NCI-H510A treated with DMSO at 0.1 percent for 48 hours (cell line): ENCODE measurements at regions not wholly inside any gene's neighbourhood (a gene's known extent, or its start where the extent isn't known, plus 50 kb on each side); places are given as distances from the start of the nearest gene placed in this dataset.

ENCODE experiments used
- DNase-seq: peaks from one replicate; lab custom pipeline; 2025; lab: John Stamatoyannopoulos, UW

DNA sequence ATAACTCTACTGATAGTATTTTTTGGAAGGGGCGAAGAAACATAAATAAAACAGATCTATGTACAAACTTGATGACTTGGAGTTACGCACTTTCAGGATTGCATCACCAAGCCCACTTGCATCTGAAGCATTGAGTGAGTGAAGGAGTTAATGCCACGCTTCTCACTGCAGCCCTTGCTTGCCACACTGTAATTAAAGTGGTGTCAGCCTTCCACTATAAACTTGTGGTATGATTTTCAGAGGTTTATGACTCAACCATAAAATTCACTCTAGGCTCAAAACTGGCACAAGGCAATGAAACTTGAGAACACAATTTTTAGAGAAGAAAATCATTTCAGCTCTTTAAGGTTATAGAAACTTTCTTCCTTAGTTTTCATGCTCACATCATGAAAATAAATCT is 93.9 kb upstream of the PRMT6 start:
- no peak for DNase-seq

DNA sequence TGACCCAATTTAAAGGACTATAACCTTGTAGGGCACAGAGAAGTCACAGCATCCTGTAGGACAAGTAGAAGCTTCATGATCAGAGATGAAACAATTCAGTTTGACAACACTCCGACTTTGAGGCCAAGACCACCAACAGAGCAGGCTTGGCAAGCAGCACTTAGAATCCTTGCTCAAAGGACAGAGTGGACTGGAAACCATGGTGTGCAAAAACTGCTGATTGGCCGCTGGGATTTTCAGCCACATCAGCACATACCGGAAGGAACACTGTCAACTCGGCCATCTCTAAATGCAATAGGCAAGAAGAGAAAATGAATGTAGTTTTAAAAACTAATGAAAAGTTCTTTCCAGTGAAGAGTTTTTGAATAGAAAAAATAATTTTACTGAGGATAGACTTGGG is 92.0 kb upstream of the PRMT6 start:
- no peak for DNase-seq

DNA sequence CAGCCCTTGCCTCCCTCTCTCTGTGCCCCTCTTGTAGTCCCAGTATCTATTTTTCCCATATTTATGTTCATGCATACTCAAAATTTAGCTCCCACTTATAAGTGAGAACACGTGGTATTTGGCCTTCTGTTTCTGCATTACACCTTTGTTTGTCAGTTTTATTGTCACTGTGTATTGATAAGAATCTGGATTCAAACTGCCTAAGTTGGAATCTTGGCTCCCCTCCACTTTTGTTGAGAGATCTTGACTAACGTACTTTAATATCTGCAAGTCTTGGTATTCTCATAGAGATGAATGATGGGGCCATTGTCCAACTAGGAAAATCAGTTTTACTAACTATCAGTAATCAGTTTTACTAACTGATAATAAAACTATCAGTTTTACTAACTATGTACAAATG is 87.8 kb upstream of the PRMT6 start:
- no peak for DNase-seq

DNA sequence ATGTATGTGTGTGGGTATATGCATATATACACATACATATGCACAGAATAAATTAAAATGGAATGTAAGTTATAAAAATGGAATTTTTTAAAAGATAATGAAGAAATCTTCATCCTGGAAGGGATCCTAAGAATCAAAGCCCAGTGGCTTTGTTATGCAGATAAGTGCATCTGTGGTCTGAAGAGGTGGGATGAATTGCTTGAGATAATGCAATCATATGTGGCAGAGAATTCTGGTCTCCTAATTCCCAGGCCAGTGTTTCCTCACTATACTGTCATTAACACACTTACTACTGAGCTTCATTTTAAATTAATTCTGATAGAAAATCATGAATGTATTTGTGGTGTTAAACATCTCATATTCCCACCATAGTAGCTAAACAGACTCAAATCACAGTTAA is 86.7 kb upstream of the PRMT6 start:
- DNase-seq = no peak

DNA sequence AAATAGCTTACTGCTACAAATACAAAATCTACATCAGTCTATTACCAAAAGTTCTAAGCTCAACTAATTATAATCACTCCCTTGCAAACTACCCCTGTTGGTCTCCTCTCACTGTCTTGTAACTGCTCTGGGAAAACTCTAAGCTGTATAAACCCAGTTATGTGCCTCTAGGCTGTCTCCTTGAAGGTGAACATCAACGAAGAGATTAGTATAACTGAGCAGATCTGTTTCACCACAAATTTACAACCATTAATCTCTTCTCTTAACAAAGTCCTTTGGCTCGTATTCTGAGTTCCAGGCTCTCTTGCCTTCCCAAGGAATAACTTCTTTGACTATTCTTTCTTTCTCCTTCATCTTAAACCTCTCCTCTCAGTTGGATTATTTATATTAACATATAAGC is 84.4 kb upstream of the PRMT6 start:
- DNase-seq = no peak

DNA sequence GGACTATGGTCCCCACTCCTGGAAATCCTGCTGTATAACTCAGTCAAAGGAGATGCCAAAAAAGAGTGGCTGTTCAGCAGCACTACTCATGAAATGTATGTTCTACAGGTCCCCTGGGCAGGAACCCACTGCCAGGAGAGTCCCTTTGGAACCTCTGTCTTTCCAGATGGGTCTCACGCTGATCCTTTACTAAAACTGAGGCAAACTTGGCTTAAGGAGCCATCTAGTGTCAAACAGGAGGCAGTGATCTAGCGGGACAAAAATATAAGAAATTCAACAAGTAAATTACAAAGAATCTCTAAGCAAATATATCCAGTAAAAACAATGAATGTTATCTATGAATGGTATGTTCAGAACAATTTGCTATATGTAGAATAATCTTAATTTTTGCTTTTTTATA is 80.5 kb upstream of the PRMT6 start:
- DNase-seq = no peak

DNA sequence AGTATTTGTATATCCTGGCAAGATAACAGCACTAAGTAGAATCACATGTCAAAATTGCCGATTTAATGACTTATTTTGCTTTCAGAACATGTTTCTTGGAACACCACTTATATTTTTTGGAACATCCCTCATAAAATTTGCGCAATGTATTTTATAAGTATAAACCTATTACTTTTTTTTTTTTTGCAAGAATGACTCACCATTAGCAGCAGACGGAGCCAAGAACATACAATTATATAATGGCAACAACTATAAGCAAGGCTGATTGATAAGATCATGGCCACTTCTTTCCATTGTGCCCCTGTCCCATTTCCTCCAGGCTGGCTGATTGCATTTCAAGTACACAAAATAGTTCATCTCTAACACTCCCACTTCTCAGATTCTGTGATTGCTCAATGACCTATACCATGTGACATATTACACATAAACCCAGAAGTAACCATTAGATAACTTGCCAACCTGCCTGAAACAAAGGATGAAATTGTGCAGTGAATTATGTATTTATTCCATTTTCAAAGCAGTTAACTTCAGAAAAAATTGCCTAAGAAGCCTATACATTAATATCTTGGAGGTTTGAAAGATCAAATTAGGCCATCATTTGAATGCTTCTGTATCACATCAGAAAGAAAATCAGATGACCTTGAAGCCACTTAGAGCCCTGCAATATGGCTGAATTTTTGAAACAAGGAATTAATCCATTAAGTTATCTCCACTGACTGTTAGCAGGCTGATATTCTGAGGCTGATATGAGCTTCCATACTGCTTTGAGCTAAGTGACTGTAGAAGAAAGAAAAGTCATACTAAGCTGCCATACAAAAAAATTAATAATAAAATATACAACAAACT is 77.8 kb upstream of the PRMT6 start:
- no peak for DNase-seq

DNA sequence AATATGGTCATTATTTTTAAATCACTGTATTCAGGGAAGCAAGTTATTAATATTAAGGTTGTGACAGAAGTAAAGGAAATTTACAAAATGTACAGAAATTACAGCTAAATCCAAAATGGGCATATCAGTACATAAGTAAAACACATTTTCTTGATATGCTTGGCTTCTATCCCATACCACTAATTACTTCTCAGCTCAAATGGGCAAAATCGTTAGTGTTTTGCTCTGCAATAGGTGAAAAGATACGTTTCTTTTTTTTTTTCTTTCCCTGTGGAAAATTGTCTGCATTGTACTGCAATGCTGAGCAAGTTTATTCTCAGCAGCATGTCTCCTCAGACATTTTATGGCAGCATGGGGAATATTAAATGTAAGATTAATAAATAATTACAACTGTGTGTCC is 77.1 kb upstream of the PRMT6 start:
- DNase-seq = no peak

DNA sequence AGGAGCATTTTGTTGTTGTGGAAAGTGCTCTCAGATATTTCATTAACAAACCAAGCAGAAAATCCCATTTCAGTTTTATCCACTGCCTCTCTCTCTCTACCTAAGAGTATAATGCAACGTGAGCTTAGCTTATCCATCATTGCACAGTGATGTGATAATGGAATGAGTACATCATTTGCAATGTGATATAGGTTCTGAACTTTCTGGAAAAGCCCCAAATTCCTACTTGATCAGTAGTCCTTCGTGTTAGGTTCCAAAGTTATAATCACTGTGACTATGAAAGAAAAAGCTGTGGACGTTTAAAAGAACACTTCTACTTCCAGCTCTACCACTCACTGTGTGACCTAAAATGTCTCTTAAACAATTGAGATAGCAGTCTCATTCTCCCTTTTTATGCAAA is 76.4 kb upstream of the PRMT6 start:
- no peak for DNase-seq

DNA sequence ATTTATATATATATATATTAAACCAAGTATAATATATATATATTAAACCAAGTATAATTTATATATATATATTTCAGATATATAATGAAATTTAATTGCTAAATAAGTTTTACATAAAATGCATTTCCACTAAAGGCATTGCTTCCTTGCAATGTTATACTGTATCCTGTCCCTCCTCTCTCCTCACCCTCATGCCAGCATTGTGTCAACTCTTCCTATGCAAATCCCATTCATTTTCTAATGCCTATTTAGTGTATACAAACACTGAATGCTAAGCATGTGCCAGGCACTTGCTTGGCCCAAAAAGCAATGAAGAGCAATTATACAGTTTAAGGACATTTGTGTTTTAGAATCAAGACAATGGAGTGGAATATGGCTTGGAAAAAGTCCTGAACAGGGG is 71.7 kb upstream of the PRMT6 start:
- DNase-seq = no peak

DNA sequence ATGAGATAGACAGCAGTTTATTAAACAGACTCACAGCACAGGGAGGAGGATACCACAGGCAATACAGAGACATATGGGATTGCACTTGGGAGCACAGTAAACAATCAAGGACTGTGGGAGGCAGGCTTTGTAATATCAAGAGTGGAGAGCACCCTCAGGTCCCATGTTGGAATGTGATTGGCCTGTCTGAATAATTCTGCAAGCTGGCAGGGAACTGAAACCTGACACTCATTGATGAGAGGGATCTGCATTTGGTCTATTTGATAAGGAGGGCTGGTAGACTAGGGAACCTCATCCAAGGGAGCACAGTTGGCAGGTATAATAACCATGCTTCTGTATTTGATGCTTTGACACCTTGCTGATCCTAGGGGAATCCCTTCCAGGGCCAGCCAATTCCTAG is 69.9 kb upstream of the PRMT6 start:
- DNase-seq = peak; percentile 74

DNA sequence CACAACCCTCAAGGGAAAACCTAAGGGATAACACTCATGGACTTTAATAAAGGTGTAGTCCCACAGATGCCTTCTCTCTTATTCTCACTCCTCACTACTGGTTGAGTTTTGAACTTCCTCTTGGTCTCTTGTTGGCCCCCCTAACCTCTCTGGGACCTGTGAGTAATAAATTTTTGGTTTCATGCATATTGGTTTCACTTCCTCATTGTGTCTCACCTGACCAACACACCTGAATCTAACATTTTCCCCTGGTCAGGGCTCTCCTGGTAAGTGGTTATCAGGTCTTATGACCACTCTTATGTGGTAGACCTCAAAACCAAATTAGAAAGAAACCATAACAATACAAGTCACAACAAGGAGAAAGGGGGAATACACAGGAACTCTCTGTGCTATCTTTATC is 60.5 kb upstream of the PRMT6 start:
- no peak for DNase-seq

DNA sequence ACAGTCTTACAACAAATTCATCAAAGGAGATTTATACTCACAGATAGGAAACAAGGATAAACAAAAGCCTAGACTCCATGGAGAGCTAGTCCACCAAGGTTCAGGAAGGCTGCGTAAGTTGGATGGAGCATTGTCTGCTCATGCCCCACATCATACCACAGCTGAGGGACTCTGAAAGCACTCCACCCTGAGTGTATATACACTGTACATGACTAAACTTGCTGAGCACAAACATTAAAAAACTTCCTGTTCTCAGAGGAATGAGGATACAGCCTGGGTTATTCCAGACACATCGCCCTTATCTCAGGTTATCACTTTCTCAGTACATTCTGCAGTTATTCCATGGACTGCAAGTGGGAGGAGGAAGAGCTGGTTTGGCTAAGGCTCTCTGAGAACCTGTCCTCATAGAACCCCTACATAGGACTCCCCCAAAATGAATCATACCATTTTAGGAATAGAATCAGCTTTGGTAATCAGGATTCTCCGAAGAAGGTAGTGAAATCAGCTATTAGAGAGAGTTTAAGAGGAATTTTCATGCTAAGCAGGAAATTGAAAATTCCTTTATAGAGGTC is 58.0 kb upstream of the PRMT6 start:
- peak; percentile 12 for DNase-seq

DNA sequence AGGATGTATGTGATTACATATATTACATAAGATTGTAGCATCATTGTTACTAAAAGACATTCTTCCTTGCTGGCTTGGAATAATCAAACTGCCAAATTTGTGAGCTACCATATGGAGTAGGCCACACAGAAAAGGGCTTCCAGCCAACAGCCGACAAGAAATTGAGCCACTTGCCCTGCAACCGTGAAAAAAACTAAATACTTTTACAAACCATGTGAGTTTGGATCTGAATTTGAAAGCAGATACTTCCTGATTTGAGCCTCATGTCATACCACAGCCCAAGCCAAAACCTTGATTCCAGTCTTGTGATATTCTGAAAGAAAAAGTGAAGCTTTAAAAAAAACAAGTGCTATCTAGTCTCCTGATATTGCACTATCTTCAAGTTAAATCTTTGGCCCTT is 55.6 kb upstream of the PRMT6 start:
- DNase-seq = no peak

DNA sequence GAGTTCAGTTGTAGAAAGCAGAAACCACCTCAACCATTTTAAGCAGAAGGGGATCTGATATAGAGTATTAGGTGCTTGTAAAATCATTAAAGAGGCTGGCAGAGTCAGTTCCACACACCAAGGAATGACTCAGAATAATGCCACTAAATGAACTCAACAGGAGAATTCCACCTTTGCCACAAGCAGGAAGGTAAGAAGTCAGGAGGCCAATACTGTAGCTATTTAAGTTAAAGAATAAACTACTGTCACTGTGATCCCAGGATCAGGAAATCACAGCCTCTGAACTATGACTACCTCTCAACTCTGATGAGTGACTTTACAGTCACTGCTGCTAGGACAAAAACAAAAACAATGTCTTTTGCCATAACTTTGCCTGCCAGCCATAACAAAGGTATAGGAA is 52.5 kb upstream of the PRMT6 start:
- no peak for DNase-seq

DNA sequence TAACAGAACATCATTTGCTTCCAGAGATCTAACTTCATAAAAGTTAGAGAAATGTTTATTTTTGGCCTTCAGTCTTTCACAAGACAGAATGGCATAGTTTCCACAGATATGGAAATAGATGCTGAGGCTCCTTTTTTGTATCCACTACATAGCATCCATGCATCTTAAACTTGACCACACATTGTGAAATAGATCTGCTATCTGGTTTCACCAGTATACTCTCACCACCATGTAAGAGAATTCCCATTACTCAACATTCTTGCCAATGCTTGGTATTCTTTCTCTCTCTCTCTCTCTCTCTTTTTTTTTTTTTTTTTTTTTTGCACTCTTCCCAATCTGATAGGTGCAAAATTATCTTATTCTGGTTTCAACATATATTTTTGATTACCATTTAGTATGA is 52.1 kb upstream of the PRMT6 start:
- DNase-seq = no peak
